ENCODE measurements at regions not wholly inside any gene's neighbourhood (a gene's known extent, or its start where the extent isn't known, plus 50 kb on each side); places are given as distances from the start of the nearest gene placed in this dataset.

DNA sequence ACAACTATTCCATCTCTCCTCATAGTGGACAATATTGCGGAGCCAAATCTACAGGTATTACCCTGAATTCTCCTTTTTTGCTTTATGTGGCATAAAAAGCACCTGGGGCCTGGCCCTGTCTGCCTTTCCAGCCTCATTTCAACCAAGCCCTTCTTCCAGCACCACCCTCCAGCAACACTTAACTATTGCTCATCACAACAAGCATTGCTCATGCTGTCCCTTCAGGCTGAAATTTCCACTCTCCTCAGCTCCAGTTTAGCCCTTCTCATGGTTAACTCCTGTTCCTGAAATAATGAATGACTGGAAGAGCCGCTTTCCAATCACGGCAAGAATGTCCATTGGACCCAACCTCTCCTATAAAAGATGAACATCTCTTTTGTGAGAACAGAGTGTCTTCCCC lies 107.4 kb downstream of the P2RY1 start:
- DNase-seq (ENCODE audit: low spot score) = peak; percentile 31
- POLR2A ChIA-PET (ENCODE audit: low non-redundant PET) = no interaction called here
- no peak overlapping the region for H3K27ac ChIP-seq
- TF ChIP-seq, protein P1, sequence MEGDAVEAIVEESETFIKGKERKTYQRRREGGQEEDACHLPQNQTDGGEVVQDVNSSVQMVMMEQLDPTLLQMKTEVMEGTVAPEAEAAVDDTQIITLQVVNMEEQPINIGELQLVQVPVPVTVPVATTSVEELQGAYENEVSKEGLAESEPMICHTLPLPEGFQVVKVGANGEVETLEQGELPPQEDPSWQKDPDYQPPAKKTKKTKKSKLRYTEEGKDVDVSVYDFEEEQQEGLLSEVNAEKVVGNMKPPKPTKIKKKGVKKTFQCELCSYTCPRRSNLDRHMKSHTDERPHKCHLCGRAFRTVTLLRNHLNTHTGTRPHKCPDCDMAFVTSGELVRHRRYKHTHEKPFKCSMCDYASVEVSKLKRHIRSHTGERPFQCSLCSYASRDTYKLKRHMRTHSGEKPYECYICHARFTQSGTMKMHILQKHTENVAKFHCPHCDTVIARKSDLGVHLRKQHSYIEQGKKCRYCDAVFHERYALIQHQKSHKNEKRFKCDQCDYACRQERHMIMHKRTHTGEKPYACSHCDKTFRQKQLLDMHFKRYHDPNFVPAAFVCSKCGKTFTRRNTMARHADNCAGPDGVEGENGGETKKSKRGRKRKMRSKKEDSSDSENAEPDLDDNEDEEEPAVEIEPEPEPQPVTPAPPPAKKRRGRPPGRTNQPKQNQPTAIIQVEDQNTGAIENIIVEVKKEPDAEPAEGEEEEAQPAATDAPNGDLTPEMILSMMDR (conservative IDR thresholded peaks at IDR 0.05; ENCODE audit: low read depth) = no peak
- CTCF ChIA-PET = interaction anchor here (0.6 to 1.1 kb wide), 2 partner anchors 15 to 1261 kb away, joined by 3 to 5 read pairs; no protein-coding TSS in a partner anchor

DNA sequence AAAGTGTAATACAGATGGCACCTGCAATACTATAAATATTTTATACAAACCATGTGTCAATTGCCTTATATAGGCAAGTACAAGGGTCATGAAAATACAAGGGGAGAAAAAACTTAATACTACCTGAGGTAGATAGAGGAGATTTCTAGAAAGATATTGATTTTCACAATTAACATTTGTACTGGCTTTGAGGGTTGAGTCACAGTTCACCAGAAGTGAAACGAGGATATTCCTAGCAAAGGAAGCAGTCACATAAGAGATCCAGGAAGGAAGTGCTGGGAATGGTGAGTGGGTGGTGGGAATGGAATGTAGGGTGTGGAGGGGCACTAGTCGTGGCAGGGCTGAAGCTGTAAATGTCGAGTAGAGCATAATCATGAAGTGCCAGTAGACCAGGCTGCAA lies 108.7 kb downstream of the P2RY1 start:
- ChIA-PET CTCF (interaction anchor here (1.1 kb wide), 1 partner anchor 16 kb away, joined by 3 read pairs; no protein-coding TSS in a partner anchor), POLR2A (ENCODE audit: low non-redundant PET) (no interaction called here)
- TF ChIP-seq, protein P1 (conservative IDR thresholded peaks at IDR 0.05; ENCODE audit: low read depth) = no peak
- no peak overlapping the region for H3K27ac ChIP-seq
- peak; percentile 54 for DNase-seq (ENCODE audit: low spot score)

DNA sequence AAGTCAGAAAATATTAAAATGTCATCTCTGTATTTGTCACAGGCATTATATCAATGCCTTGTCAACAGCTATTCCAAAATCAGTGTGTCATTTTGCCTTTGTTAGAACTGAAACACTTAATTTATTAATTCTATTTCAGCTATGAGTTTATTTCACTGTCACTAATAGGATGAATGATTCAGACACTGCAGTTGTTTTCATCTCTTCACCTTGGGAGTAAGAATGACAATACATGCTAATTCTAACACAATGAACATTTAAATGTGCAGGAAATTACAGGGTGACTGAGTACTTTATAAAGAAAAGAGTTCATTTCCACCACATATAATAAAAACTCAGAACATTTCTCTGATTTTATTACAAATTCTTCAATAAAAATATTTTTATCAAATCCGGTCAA lies 109.7 kb downstream of the P2RY1 start:
- TF ChIP-seq, protein P1 (conservative IDR thresholded peaks at IDR 0.05; ENCODE audit: low read depth) = no peak
- no peak overlapping the region for H3K27ac ChIP-seq
- ChIA-PET CTCF (no interaction called here), POLR2A (ENCODE audit: low non-redundant PET) (no interaction called here)
- no peak for DNase-seq (ENCODE audit: low spot score)

DNA sequence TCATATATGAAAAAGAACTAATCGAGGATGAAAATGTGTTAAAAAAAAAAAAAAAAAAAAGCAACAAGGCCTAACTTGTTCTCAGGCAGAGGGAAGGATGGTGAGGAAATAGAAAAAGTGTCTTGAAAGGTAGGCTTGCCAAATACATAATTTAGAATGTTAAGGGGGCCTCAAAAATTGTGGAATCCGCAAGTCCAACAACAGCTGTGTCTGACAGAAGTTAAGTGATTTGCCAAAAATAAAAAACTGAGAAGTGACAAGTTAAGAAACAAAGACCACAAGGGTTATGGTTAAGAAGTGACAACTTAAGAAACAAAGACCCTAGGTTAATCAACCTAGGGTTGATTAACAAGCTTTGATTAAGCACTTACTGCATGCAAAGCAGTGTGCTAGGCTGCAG lies 110.6 kb downstream of the P2RY1 start:
- DNase-seq (ENCODE audit: low spot score) = no peak
- ChIA-PET POLR2A (ENCODE audit: low non-redundant PET) (interaction anchor here (0.7 kb wide), 1 partner anchor 284 kb away, joined by 8 read pairs; no protein-coding TSS in a partner anchor), CTCF (no interaction called here)
- no peak overlapping the region for H3K27ac ChIP-seq
- TF ChIP-seq, protein P1 (conservative IDR thresholded peaks at IDR 0.05; ENCODE audit: low read depth) = no peak

DNA sequence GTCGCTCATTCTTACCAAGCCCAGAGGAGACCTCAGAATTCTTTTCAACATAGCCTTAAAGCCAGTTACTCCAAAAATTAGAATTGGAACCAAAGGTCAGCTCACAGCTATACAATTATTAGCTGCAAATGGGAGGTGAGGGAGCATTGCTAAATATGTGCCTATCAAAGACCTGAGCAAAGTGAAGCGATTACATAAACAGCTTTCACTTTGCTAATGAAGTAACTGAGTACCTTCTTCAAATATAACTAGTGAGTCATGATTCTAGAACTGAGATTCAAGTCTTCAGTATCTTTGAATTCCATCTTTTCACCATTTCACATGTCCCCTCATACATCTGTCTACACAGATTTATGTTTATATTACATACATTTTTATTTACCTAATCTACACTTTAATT lies 122.6 kb downstream of the P2RY1 start:
- H3K27ac ChIP-seq = no peak overlapping the region
- ChIA-PET POLR2A (ENCODE audit: low non-redundant PET) (no interaction called here), CTCF (no interaction called here)
- DNase-seq (ENCODE audit: low spot score) = no peak
- TF ChIP-seq, protein P1 (conservative IDR thresholded peaks at IDR 0.05; ENCODE audit: low read depth) = no peak

DNA sequence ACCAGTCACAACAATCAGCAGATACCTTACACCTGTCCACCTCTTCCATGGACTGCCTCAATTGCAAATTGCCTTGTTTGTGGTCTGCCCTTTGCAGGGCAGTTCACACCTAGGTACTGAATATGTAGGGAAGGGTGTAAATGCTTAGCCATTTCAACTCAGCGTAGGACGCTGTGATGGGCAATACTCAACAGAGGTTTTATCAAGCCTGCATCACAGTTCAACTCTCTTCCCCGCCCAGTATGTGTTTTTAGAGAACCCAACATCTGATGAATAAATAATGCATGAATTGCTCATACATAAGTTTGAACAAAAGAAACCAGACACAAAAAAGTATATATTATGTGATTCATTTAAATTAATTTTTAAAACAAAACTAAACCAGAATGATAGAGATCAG lies 124.4 kb downstream of the P2RY1 start:
- DNase-seq (ENCODE audit: low spot score) = no peak
- TF ChIP-seq, protein P1 (conservative IDR thresholded peaks at IDR 0.05; ENCODE audit: low read depth) = no peak
- POLR2A ChIA-PET (ENCODE audit: low non-redundant PET) = no interaction called here
- CTCF ChIA-PET = no interaction called here
- H3K27ac ChIP-seq = no peak overlapping the region

DNA sequence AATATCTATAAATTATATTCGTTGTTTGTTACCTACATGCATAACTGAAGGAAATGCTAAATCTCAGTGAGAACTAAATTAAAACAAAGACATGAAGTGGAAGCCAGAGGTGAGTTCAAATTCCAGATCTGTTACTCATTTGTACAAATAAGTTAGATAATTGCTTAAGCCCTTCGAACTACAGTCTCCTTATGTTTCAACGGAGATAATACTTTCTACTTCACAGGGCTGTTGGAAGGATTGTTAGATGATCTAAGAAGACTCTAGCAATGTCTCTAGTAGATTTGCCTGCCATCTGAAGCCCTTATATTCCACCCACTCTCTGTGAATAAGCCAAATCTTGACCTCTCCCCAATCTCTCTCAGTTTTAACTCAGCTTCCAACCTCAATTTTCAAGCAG lies 125.8 kb downstream of the P2RY1 start:
- TF ChIP-seq, protein P1 (conservative IDR thresholded peaks at IDR 0.05; ENCODE audit: low read depth) = no peak

More for the DNA sequence above, 125.8 kb downstream of the P2RY1 start:
- H3K27ac ChIP-seq = no peak overlapping the region
- POLR2A ChIA-PET (ENCODE audit: low non-redundant PET) = no interaction called here
- CTCF ChIA-PET = interaction anchor here (0.5 to 0.9 kb wide), 5 partner anchors 8 to 191 kb away, joined by 3 to 5 read pairs (median 3); no protein-coding TSS in a partner anchor
- DNase-seq (ENCODE audit: low spot score) = peak; percentile 55
